ENCODE measurements at regions not wholly inside any gene's neighbourhood (a gene's known extent, or its start where the extent isn't known, plus 50 kb on each side); places are given as distances from the start of the nearest gene placed in this dataset.

DNA sequence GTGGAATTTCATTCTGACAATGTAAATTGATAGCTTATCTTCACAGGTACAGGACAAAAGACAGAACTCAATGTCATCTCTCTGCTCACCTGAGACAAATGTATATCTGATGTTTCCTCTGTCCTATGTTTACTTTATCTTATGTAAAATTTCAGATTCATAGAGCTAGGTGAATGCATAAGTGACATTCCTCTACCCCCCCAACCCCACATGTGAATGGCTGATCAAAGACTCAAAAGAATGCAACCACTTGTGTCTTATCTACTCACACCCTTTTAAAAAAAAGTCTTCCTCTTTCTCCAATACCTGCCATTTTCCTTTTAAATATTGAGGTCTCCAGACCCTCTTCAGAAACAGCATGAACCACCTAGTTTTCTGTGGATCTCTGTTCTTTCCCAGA lies 736.6 kb upstream of the SEL1L start:
- H3K4me3 ChIP-seq = no peak overlapping the region
- H3K9me3 ChIP-seq = no peaks in the 10 kb centered on the region
- TF ChIP-seq, protein P1, sequence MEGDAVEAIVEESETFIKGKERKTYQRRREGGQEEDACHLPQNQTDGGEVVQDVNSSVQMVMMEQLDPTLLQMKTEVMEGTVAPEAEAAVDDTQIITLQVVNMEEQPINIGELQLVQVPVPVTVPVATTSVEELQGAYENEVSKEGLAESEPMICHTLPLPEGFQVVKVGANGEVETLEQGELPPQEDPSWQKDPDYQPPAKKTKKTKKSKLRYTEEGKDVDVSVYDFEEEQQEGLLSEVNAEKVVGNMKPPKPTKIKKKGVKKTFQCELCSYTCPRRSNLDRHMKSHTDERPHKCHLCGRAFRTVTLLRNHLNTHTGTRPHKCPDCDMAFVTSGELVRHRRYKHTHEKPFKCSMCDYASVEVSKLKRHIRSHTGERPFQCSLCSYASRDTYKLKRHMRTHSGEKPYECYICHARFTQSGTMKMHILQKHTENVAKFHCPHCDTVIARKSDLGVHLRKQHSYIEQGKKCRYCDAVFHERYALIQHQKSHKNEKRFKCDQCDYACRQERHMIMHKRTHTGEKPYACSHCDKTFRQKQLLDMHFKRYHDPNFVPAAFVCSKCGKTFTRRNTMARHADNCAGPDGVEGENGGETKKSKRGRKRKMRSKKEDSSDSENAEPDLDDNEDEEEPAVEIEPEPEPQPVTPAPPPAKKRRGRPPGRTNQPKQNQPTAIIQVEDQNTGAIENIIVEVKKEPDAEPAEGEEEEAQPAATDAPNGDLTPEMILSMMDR (IDR thresholded peaks at IDR 0.05) = no peak
- no peak for TF ChIP-seq EP300 (IDR thresholded peaks at IDR 0.05)
- TF ChIP-seq POLR2AphosphoS5 (IDR thresholded peaks at IDR 0.05) = no peak
- TF ChIP-seq POLR2A (IDR thresholded peaks at IDR 0.05) = no peak
- H3K27ac ChIP-seq = no peak overlapping the region
- no peaks in the 10 kb centered on the region for H3K27me3 ChIP-seq
- no peaks in the 10 kb centered on the region for H3K36me3 ChIP-seq
- no peaks in the 10 kb centered on the region for H3K4me1 ChIP-seq
- no peak for DNase-seq (ENCODE audit: low spot score in 2 of 2)

GRCh38 chr14:82298811-82299210 lies 765.2 kb upstream of the SEL1L start:
- H3K4me1 ChIP-seq = no peaks in the 10 kb centered on the region
- H3K27me3 ChIP-seq = no peaks in the 10 kb centered on the region
- H3K27ac ChIP-seq = no peak overlapping the region
- H3K4me3 ChIP-seq = no peak overlapping the region
- no peaks in the 10 kb centered on the region for H3K9me3 ChIP-seq
- no peak for DNase-seq (ENCODE audit: low spot score in 2 of 2)
- no peak for TF ChIP-seq POLR2AphosphoS5 (IDR thresholded peaks at IDR 0.05)
- no peaks in the 10 kb centered on the region for H3K36me3 ChIP-seq

DNA sequence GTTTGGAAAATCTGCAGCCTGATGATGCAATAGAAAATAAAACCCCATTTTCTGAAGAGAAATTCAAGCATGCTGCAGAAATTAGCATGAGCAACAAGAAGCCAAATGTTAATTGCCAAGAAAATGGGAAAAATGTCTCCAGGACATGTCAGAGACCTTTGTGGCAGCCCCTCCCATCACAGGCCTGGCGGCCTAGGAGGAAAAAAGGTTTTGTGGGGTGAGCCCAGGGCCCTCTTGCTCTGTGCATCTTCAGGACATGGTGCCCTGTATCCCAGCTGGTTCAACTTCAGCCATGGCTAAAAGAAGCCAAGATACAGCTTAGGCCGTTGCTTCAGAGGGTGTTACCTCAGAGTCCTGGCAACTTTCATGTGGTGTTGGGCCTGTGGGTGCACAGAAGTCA lies 775.5 kb upstream of the SEL1L start:
- Histone ChIP-seq H3K36me3 (no peaks in the 10 kb centered on the region), H3K27me3 (no peaks in the 10 kb centered on the region), H3K4me1 (no peaks in the 10 kb centered on the region), H3K9me3 (peaks cover 6% of the 10 kb centered on the region), H3K27ac (no peak overlapping the region), H3K4me3 (no peak overlapping the region)
- DNase-seq (ENCODE audit: low spot score in 2 of 2) = no peak
- TF ChIP-seq, protein P1 (IDR thresholded peaks at IDR 0.05) = no peak
- no peak for TF ChIP-seq EP300 (IDR thresholded peaks at IDR 0.05)
- WGBS = 92% methylated on average over 2 of the region's 2 CpGs

DNA sequence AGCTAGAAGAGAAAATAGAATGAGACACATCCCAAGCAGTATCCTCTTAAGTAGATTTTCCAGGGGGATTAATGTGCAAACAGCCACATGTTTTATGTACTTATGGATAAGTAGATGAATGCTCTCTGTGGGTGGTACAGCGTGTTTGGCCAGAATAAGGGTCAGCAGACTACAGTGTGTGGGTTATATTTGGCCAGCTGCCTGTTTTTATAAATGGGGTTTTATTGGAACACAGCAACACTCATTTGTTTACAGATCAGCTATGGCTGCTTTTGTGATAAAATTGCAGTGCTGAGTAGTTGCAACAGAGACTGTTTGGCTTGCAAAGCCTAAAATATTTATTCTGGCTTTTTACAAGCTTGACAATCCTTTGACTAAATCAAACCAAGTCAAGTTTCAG lies 780.2 kb upstream of the SEL1L start:
- H3K27me3 ChIP-seq = no peaks in the 10 kb centered on the region
- no peaks in the 10 kb centered on the region for H3K36me3 ChIP-seq
- peaks cover 6% of the 10 kb centered on the region for H3K9me3 ChIP-seq
- no peak overlapping the region for H3K4me3 ChIP-seq
- H3K27ac ChIP-seq = no peak overlapping the region
- WGBS = 61% methylated on average over 1 of the region's 1 CpG
- TF ChIP-seq POLR2A (IDR thresholded peaks at IDR 0.05) (no peak), POLR2AphosphoS5 (IDR thresholded peaks at IDR 0.05) (no peak), EP300 (IDR thresholded peaks at IDR 0.05) (no peak)
- TF ChIP-seq, protein P1 (IDR thresholded peaks at IDR 0.05) = no peak
- H3K4me1 ChIP-seq = no peaks in the 10 kb centered on the region
- DNase-seq (ENCODE audit: low spot score in 2 of 2) = no peak

DNA sequence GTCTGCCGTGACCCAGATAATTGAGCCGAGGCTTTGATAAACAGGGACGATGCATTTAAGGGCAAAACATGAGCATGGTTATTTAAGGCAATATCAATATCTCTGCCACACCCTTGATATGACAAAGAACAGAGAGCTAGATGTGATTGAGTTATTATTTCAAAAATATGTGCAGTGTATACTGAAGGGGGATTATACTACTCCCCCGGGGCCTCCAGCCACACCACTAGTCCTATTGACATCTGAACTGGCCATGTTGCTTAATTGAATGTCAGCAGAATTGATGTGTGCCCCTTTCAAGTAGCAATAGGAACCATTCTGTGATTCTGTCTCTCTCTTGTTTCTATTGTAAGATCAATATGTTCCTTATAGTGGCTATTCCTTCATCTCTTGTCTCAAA lies 794.8 kb upstream of the SEL1L start:
- Histone ChIP-seq H3K4me1 (no peaks in the 10 kb centered on the region), H3K9me3 (peaks cover 4% of the 10 kb centered on the region), H3K4me3 (no peak overlapping the region), H3K36me3 (no peaks in the 10 kb centered on the region), H3K27me3 (no peaks in the 10 kb centered on the region), H3K27ac (no peak overlapping the region)
- no peak for DNase-seq (ENCODE audit: low spot score in 2 of 2)
- TF ChIP-seq, protein P1 (IDR thresholded peaks at IDR 0.05) = no peak
- 87% methylated on average over 4 of the region's 4 CpGs for WGBS

GRCh38 chr14:82341261-82341810 lies 807.7 kb upstream of the SEL1L start:
- no peak for TF ChIP-seq EP300 (IDR thresholded peaks at IDR 0.05)
- TF ChIP-seq POLR2A (IDR thresholded peaks at IDR 0.05) = no peak
- no peak for TF ChIP-seq POLR2AphosphoS5 (IDR thresholded peaks at IDR 0.05)
- TF ChIP-seq, protein P1 (IDR thresholded peaks at IDR 0.05) = no peak
- no peak overlapping the region for H3K27ac ChIP-seq
- H3K9me3 ChIP-seq = no peaks in the 10 kb centered on the region
- no peaks in the 10 kb centered on the region for H3K27me3 ChIP-seq
- 32% methylated on average over 2 of the region's 2 CpGs for WGBS
- no peaks in the 10 kb centered on the region for H3K36me3 ChIP-seq
- no peak for DNase-seq (ENCODE audit: low spot score in 2 of 2)
- H3K4me1 ChIP-seq = no peaks in the 10 kb centered on the region
- no peak overlapping the region for H3K4me3 ChIP-seq
